ENCODE measurements at regions not wholly inside any gene's neighbourhood (a gene's known extent, or its start where the extent isn't known, plus 50 kb on each side); places are given as distances from the start of the nearest gene placed in this dataset.

GRCh38 chr3:174347474-174348138 lies 511.5 kb upstream of the NAALADL2 start:
- TF ChIP-seq CTCF (IDR thresholded peaks at IDR 0.05): no peak
- DNase-seq (ENCODE audit: low spot score): no peak
- Histone ChIP-seq H3K4me3 (no peak overlapping the region), H3K27ac (no peak overlapping the region)

- Histone ChIP-seq H3K27ac (no peak overlapping the region), H3K4me3 (no peak overlapping the region)
- TF ChIP-seq CTCF (IDR thresholded peaks at IDR 0.05): no peak
- no peak for DNase-seq (ENCODE audit: low spot score)
Measured at GRCh38 chr3:174352227-174352626, 506.9 kb upstream of the NAALADL2 start.

- Histone ChIP-seq H3K27ac (no peak overlapping the region), H3K4me3 (no peak overlapping the region)
- TF ChIP-seq CTCF (IDR thresholded peaks at IDR 0.05): no peak
- DNase-seq (ENCODE audit: low spot score): no peak
Measured at GRCh38 chr3:174355505-174355904, 503.6 kb upstream of the NAALADL2 start.

- TF ChIP-seq CTCF (IDR thresholded peaks at IDR 0.05): no peak
- DNase-seq (ENCODE audit: low spot score): no peak
- Histone ChIP-seq H3K27ac (no peak overlapping the region), H3K4me3 (no peak overlapping the region)
Measured at GRCh38 chr3:174356596-174356995, 502.5 kb upstream of the NAALADL2 start.

GRCh38 chr3:174358252-174358651 lies 500.9 kb upstream of the NAALADL2 start:
- Histone ChIP-seq H3K27ac (no peak overlapping the region), H3K4me3 (no peak overlapping the region)
- no peak for DNase-seq (ENCODE audit: low spot score)
- no peak for TF ChIP-seq CTCF (IDR thresholded peaks at IDR 0.05)

- DNase-seq (ENCODE audit: low spot score): no peak
- Histone ChIP-seq H3K27ac (no peak overlapping the region), H3K4me3 (no peak overlapping the region)
- TF ChIP-seq CTCF (IDR thresholded peaks at IDR 0.05): no peak
Measured at GRCh38 chr3:174362556-174362955, 496.6 kb upstream of the NAALADL2 start.

GRCh38 chr3:174363256-174363655 lies 495.9 kb upstream of the NAALADL2 start:
- H3K4me3 ChIP-seq: no peak overlapping the region
- no peak overlapping the region for H3K27ac ChIP-seq
- TF ChIP-seq CTCF (IDR thresholded peaks at IDR 0.05): no peak
- DNase-seq (ENCODE audit: low spot score): no peak

Measured in coronary artery (tissue), 2 donors.